OCI-LY1 (cell line): ENCODE measurements at regions not wholly inside any gene's neighbourhood (a gene's known extent, or its start where the extent isn't known, plus 50 kb on each side); places are given as distances from the start of the nearest gene placed in this dataset.

Experiments used
- H2AFZ ChIP-seq: fragments of 200-600 bp; sonication (generic), shearing (Covaris generic); 2 replicates; pipeline ENCODE4 v1.6.0; 2014; ENCODE audit warnings: antibody characterized with exemption, mild to moderate bottlenecking, low read length
- H3F3A ChIP-seq: fragments of 200-600 bp; sonication (generic), shearing (Covaris generic); 2 replicates; pipeline ENCODE4 v1.6.0; 2014; ENCODE audit warnings: mild to moderate bottlenecking, antibody characterized with exemption, low read length, moderate library complexity; ENCODE audit not compliant: insufficient read depth
- H3K27ac ChIP-seq: fragments of 200-600 bp; sonication (generic); 2 replicates; pipeline ENCODE4 v1.5.1; 2014; ENCODE audit warnings: low read length, mixed run types, mild to moderate bottlenecking, low read depth; ENCODE audit not compliant: poor library complexity, severe bottlenecking
- H3K27me3 ChIP-seq: fragments of 200-600 bp; sonication (generic); 2 replicates; pipeline ENCODE4 v1.6.0; 2014; ENCODE audit warnings: antibody characterized with exemption, mild to moderate bottlenecking, low read length, moderate library complexity; ENCODE audit not compliant: insufficient read depth
- H3K36me3 ChIP-seq: fragments of 200-600 bp; sonication (generic); 2 replicates; pipeline ENCODE4 v1.6.1; 2014; ENCODE audit warnings: mild to moderate bottlenecking, antibody characterized with exemption, low read length, moderate library complexity, mixed read lengths; ENCODE audit not compliant: insufficient read depth
- H3K4me1 ChIP-seq: fragments of 200-600 bp; sonication (generic); 2 replicates; pipeline ENCODE4 v1.5.1; 2014; ENCODE audit warnings: mild to moderate bottlenecking, low read length, moderate library complexity; ENCODE audit not compliant: insufficient read depth, severe bottlenecking
- H3K4me2 ChIP-seq: fragments of 200-600 bp; sonication (generic), shearing (Covaris generic); 2 replicates; pipeline ENCODE4 v1.6.1; 2014; ENCODE audit warnings: low read length
- H3K4me3 ChIP-seq: fragments of 200-600 bp; sonication (generic); 2 replicates; pipeline ENCODE4 v1.5.1; 2014; ENCODE audit warnings: low read length, low read depth, mild to moderate bottlenecking, mixed read lengths; ENCODE audit not compliant: poor library complexity, severe bottlenecking
- H3K79me2 ChIP-seq: fragments of 200-600 bp; shearing (Covaris generic); 2 replicates; pipeline ENCODE4 v1.6.1; 2016; ENCODE audit warnings: mixed run types, low read length, mixed read lengths; ENCODE audit not compliant: insufficient read depth
- H3K9ac ChIP-seq: fragments of 200-600 bp; sonication (generic), shearing (Covaris generic); 2 replicates; pipeline ENCODE4 v1.6.1; 2014; ENCODE audit warnings: mild to moderate bottlenecking, low read length, mixed read lengths
- H3K9me2 ChIP-seq: fragments of 200-600 bp; sonication (generic), shearing (Covaris generic); 2 replicates; pipeline ENCODE4 v1.6.1; 2014; ENCODE audit warnings: low read depth, mild to moderate bottlenecking, low read length, mixed read lengths
- H3K9me3 ChIP-seq: fragments of 200-600 bp; shearing (Covaris generic); 2 replicates; pipeline ENCODE4 v1.6.1; 2014; ENCODE audit warnings: low read length, mixed read lengths
- H4K20me1 ChIP-seq: fragments of 200-600 bp; sonication (generic), shearing (Covaris generic); 2 replicates; pipeline ENCODE4 v1.6.0; 2016; ENCODE audit warnings: mild to moderate bottlenecking, low read length; ENCODE audit not compliant: insufficient read depth
- EZH2 ChIP-seq: fragments of 200-600 bp; sonication (generic), shearing (Covaris generic); IDR thresholded peaks from 2 replicates; pipeline ENCODE4 v1.8.0; 2017; ENCODE audit warnings: borderline replicate concordance, mixed run types, mild to moderate bottlenecking, antibody characterized with exemption, low read length, moderate library complexity, mixed read lengths
- TF ChIP-seq, protein P1 (sequence below): fragments of 200-600 bp; sonication (generic), shearing (Covaris generic); IDR thresholded peaks from 2 replicates; pipeline ENCODE4 v1.5.1; 2017; ENCODE audit warnings: mild to moderate bottlenecking, antibody characterized with exemption, low read length, moderate library complexity, mixed read lengths

- Histone ChIP-seq H3K9me3 (no peaks in the 10 kb centered on the region), H3K4me3 (no peak overlapping the region), H3K9me2 (no peaks in the 10 kb centered on the region), H3K27ac (no peak overlapping the region), H3K4me1 (no peaks in the 10 kb centered on the region), H3K27me3 (no peaks in the 10 kb centered on the region; the same call in 1 of the 2 replicates), H3K9ac (no peak overlapping the region), H3K36me3 (no peaks in the 10 kb centered on the region), H3K4me2 (no peak overlapping the region), H3K79me2 (no peaks in the 10 kb centered on the region), H3F3A (no peaks in the 10 kb centered on the region), H4K20me1 (no peaks in the 10 kb centered on the region), H2AFZ (no peak overlapping the region)
- TF ChIP-seq EZH2: no peak
- TF ChIP-seq, protein P1, sequence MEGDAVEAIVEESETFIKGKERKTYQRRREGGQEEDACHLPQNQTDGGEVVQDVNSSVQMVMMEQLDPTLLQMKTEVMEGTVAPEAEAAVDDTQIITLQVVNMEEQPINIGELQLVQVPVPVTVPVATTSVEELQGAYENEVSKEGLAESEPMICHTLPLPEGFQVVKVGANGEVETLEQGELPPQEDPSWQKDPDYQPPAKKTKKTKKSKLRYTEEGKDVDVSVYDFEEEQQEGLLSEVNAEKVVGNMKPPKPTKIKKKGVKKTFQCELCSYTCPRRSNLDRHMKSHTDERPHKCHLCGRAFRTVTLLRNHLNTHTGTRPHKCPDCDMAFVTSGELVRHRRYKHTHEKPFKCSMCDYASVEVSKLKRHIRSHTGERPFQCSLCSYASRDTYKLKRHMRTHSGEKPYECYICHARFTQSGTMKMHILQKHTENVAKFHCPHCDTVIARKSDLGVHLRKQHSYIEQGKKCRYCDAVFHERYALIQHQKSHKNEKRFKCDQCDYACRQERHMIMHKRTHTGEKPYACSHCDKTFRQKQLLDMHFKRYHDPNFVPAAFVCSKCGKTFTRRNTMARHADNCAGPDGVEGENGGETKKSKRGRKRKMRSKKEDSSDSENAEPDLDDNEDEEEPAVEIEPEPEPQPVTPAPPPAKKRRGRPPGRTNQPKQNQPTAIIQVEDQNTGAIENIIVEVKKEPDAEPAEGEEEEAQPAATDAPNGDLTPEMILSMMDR: no peak
Measured at GRCh38 chr2:129797489-129798300, 181.8 kb upstream of the RAB6C start.

DNA sequence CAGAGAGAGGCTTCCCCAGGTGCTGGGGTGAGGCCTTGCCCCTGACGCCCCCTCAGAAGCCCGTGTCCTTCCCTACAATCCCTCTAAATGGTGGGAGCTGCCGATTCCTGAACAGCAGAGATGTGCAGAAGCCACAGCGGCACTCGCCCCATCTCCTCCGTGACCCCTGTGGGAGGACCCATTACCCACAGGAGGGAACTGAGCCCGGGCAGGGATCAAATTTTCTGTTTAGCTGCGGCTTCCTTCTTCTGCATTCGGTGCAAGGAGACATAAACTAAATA is 181.2 kb upstream of the RAB6C start:
- TF ChIP-seq, protein P1: no peak
- TF ChIP-seq EZH2: no peak
- Histone ChIP-seq H3K27ac (no peak overlapping the region), H3K79me2 (no peaks in the 10 kb centered on the region), H2AFZ (no peak overlapping the region), H3K27me3 (no peaks in the 10 kb centered on the region; the same call in 1 of the 2 replicates), H3K9ac (no peak overlapping the region), H3K4me1 (no peaks in the 10 kb centered on the region), H3K9me3 (no peaks in the 10 kb centered on the region), H3K4me2 (no peak overlapping the region), H3K36me3 (no peaks in the 10 kb centered on the region), H4K20me1 (no peaks in the 10 kb centered on the region), H3F3A (no peaks in the 10 kb centered on the region), H3K9me2 (no peaks in the 10 kb centered on the region), H3K4me3 (no peak overlapping the region)

- Histone ChIP-seq H4K20me1 (no peaks in the 10 kb centered on the region), H3K9ac (no peak overlapping the region), H3K4me1 (no peaks in the 10 kb centered on the region), H3K4me2 (no peak overlapping the region), H3K79me2 (no peaks in the 10 kb centered on the region), H3K27ac (no peak overlapping the region), H3K9me3 (no peaks in the 10 kb centered on the region), H2AFZ (no peak overlapping the region), H3F3A (no peaks in the 10 kb centered on the region), H3K27me3 (no peaks in the 10 kb centered on the region; the same call in 1 of the 2 replicates), H3K36me3 (no peaks in the 10 kb centered on the region), H3K4me3 (no peak overlapping the region), H3K9me2 (no peaks in the 10 kb centered on the region)
- TF ChIP-seq EZH2: no peak
- TF ChIP-seq, protein P1: no peak
Measured at GRCh38 chr2:129798626-129799025, 180.8 kb upstream of the RAB6C start.
